Ovary (tissue), 7 donors: ENCODE measurements at regions not wholly inside any gene's neighbourhood (a gene's known extent, or its start where the extent isn't known, plus 50 kb on each side); places are given as distances from the start of the nearest gene placed in this dataset.

Experiments used
- DNase-seq, 5 donors: peaks; one replicate each; pipeline ENCODE4 v3.0.0-alpha.2; 2019 to 2020
- H3K27ac ChIP-seq, 2 donors: fragments of 200-600 bp; one replicate each; pipeline versions ENCODE4 v1.5.1 to v1.8.0; 2019 to 2022
- H3K27me3 ChIP-seq: fragments of 200-600 bp; one replicate; pipeline ENCODE4 v1.8.0; 2022
- H3K36me3 ChIP-seq: fragments of 200-600 bp; sonication (generic); one replicate; pipeline ENCODE4 v1.5.1; 2019
- H3K4me1 ChIP-seq: one replicate; pipeline ENCODE4 v1.8.1; 2013; ENCODE audit warnings: mild to moderate bottlenecking, moderate library complexity; ENCODE audit not compliant: insufficient read depth
- H3K4me3 ChIP-seq: fragments of 200-600 bp; sonication (generic); one replicate; pipeline ENCODE4 v1.5.1; 2017
- H3K9me3 ChIP-seq, 2 donors: fragments of 200-600 bp in 1 of 2; sonication (generic) in 1 of 2; one replicate each; pipeline versions ENCODE4 v1.5.1 to v1.8.1; 2013 to 2019; ENCODE audit warnings: mild to moderate bottlenecking in 1 of 2, moderate library complexity in 1 of 2
- EP300 ChIP-seq: sonication (generic); formaldehyde crosslinking; IDR thresholded peaks from one replicate; pipeline ENCODE4 v1.6.1; 2017; ENCODE audit warnings: antibody characterized with exemption
- POLR2A ChIP-seq: fragments of 450-650 bp; IDR thresholded peaks from one replicate; pipeline ENCODE4 v1.6.1; 2017; ENCODE audit warnings: antibody characterized with exemption, mild to moderate bottlenecking, moderate library complexity
- WGBS, 3 donors: extraction: QIAGEN DNeasy Blood & Tissue Kit in 1 of 3; methylation state at CpG; one replicate each; pipeline versions ENCODE4 v1.1.5 to v1.1.7; 2013 to 2017; 5-methylcytosine and 5-hydroxymethylcytosine counted together
- intact Hi-C, 4 donors: fragments of 100-400 bp; cut with DNase I; formaldehyde crosslinking; loops; one replicate each; pipeline versions ENCODE4 v1.11.0 to v1.15.1; 2022 to 2023
- TF ChIP-seq, protein P1 (sequence below), 3 donors: fragments of 450-650 bp in 2 of 3; fragments of 200-600 bp in 1 of 3; IDR thresholded peaks; one replicate each; pipeline versions ENCODE4 v1.5.1 to v1.8.0; 2016 to 2022; ENCODE audit warnings: antibody characterized with exemption in 3 of 3, mild to moderate bottlenecking in 1 of 3
- donor health status: DM: no; HTN: no; CAD: no; lungs with moderate emphysema.
- donor health status: DM: no; HTN: no; CAD: no.
- donor health status: Bipolar disorder and iron deficiency.
- donor health status: DM: no; HTN: no; CAD: no.
- donor health status: DM: yes; HTN: yes; CAD: no.

DNA sequence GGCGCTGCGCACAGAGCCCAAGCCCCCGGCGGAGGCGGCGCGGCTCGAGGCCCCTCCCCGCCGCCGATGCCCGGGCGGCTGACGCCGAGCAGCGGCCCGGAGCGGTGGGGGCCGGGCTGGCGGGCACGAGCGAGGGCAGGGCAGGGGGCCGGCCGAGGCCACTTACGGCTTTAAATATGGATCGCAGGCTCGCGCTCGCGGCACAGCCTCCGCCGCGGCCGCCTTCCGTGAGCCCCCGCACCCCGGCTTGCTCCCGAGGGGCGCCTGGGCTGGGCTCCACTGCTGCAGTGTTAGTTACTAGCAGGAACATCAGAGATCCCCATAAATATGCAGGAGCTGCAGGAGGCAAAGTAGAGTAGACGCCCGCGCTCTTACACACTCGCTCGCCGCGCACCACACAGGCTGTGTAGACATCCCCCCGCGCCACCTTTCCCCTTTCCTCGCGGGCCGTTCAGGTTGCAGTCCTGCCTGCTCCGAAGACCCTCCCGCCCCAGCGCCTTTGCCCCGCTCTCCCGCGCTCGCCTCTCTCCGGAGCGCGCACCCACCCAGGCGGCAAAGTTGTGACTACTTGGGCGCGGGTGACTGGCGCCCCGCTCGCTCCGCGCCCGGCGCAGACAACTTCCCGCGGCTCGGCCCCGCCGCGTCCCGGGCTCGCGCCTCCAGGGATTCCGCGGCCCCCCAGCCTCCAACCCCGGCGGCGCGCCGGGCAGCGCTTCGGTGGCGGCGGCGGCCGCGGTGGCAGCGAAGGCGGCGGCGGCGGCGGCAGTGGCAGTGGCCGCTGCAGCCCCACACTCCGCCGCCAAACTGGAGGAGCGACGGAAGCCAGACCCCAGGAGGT is 152.0 kb upstream of the SLC4A4 start:
- Histone ChIP-seq H3K27me3 (no peaks in the 10 kb centered on the region), H3K9me3 (no peaks in the 10 kb centered on the region), H3K27ac (no peak overlapping the region), H3K4me1 (peaks cover 2% of the 10 kb centered on the region), H3K36me3 (no peaks in the 10 kb centered on the region), H3K4me3 (peak overlapping the region; percentile 62)
- TF ChIP-seq, protein P1, sequence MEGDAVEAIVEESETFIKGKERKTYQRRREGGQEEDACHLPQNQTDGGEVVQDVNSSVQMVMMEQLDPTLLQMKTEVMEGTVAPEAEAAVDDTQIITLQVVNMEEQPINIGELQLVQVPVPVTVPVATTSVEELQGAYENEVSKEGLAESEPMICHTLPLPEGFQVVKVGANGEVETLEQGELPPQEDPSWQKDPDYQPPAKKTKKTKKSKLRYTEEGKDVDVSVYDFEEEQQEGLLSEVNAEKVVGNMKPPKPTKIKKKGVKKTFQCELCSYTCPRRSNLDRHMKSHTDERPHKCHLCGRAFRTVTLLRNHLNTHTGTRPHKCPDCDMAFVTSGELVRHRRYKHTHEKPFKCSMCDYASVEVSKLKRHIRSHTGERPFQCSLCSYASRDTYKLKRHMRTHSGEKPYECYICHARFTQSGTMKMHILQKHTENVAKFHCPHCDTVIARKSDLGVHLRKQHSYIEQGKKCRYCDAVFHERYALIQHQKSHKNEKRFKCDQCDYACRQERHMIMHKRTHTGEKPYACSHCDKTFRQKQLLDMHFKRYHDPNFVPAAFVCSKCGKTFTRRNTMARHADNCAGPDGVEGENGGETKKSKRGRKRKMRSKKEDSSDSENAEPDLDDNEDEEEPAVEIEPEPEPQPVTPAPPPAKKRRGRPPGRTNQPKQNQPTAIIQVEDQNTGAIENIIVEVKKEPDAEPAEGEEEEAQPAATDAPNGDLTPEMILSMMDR (IDR thresholded peaks at IDR 0.05) = no peak
- TF ChIP-seq POLR2A (no peak), EP300 (no peak)
- DNase-seq = peak in 3 of 5 donors; percentile 20 to 38 (median 36)
- WGBS, 3 donors = 0% methylated on average over 61 to 105 of the region's 105 CpGs
- intact Hi-C loops = no loop called here

DNA sequence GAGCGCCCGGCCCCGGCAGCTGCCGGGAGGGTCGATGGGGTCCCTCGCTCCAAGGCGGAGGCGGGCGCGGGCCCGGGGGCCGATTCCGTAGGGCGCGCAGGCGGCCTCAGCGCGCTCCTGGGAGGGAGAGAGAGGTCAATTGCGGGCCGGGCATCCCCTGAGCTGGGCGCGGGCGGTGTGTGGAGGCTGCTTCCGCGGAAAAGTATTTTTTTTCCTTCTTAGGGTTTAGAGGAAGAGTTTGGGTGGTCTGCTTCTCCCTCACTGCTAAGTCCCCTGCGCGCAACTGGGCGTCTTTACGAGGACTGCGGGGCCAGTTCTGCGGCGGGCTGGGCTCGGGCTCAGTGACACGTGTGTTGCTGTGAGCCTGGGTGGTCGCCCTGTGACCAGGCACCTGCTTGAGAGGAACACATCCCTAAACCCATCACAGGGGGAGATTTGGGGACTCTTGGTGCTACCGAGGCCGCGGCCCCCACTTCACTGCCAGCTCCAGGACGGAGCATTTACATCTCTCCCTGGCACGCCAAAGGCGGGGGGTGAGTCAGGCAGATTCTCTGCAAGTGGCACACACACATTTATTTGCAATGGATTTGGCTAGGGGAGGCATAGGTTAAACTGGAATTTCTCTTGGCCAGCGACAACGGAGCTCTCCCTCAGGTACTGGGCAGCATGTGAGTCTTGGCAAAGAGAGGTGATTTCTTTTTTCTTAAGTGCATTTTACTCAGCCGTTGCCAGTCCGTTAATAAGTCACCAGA is 151.2 kb upstream of the SLC4A4 start:
- peak overlapping the region; percentile 62 for H3K4me3 ChIP-seq
- 1 to 2% (median 2%) methylated on average over 26 to 45 of the region's 45 CpGs for WGBS, 3 donors
- H3K36me3 ChIP-seq = no peaks in the 10 kb centered on the region
- peak in 3 of 5 donors; percentile 14 to 32 (median 21) for DNase-seq
- no peak overlapping the region for H3K27ac ChIP-seq
- no peaks in the 10 kb centered on the region for H3K27me3 ChIP-seq
- H3K4me1 ChIP-seq = peaks cover 2% of the 10 kb centered on the region
- no peaks in the 10 kb centered on the region for H3K9me3 ChIP-seq
- intact Hi-C loops = no loop called here
- TF ChIP-seq EP300 (no peak), POLR2A (no peak)
- TF ChIP-seq, protein P1 (IDR thresholded peaks at IDR 0.05) = no peak

DNA sequence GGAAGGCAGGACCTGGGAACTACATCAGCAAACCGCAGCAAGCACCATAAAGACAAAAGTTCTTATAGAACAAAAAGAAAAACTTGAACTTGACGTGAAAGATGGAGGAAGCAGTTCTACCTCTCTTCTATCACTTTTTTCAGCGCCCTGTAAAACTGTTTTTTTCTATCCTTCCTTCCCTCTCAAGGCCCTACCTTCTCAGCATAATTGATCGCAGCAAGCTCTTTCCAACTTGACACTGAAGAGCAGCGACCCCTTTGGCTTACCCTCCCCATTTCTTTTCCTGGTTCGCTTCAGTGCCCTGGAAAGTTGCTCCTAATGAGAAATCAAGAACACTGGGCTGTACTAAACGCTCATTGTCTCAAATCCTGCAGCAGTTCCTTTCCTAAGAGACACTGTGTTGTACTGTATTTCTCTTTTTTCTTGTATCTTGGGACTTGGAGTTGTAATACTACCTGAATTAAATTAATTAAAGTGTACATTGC is 150.6 kb upstream of the SLC4A4 start:
- H3K4me3 ChIP-seq = peak overlapping the region; percentile 62
- no peaks in the 10 kb centered on the region for H3K27me3 ChIP-seq
- TF ChIP-seq EP300 (no peak), POLR2A (no peak)
- TF ChIP-seq, protein P1 (IDR thresholded peaks at IDR 0.05) = no peak
- intact Hi-C loops = no loop called here
- peaks cover 2% of the 10 kb centered on the region for H3K4me1 ChIP-seq
- no peak for DNase-seq
- no peak overlapping the region for H3K27ac ChIP-seq
- H3K9me3 ChIP-seq = no peaks in the 10 kb centered on the region
- no peaks in the 10 kb centered on the region for H3K36me3 ChIP-seq
- WGBS, 3 donors = 22 to 31% (median 26%) methylated on average over 7 of the region's 7 CpGs

DNA sequence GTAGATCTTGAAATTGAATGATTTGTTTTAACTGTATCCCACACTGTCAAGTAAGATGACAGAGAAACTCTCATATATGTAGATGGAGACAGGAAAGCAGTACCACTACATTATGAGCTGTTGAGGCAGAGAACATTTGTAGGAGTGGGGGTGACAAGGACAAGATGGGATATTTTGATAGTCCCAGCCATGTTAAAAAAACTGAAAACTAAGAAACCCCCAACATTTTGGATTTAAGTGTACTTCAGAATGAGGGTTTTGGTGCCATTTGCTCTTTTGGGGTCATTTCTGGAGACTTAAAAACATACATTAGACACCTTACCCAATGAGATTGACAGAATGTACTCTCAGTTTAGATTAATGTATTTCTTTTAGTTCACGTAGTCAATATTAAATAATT is 149.9 kb upstream of the SLC4A4 start:
- TF ChIP-seq EP300 = no peak
- no peak for TF ChIP-seq POLR2A
- TF ChIP-seq, protein P1 (IDR thresholded peaks at IDR 0.05) = no peak
- 84 to 97% (median 95%) methylated on average over 1 of the region's 1 CpG for WGBS, 3 donors
- intact Hi-C loops = no loop called here
- Histone ChIP-seq H3K4me3 (no peak overlapping the region), H3K9me3 (no peaks in the 10 kb centered on the region), H3K27ac (no peak overlapping the region), H3K27me3 (no peaks in the 10 kb centered on the region), H3K4me1 (peaks cover 2% of the 10 kb centered on the region), H3K36me3 (no peaks in the 10 kb centered on the region)
- no peak for DNase-seq
